Endothelial cell of hepatic sinusoid (primary cell): ENCODE measurements at regions not wholly inside any gene's neighbourhood (a gene's known extent, or its start where the extent isn't known, plus 50 kb on each side); places are given as distances from the start of the nearest gene placed in this dataset.

Experiments
- in situ Hi-C: cut with HindIII; loops from 2 replicates; pipeline ENCODE4 v1.10.0; 2017; ENCODE audit warnings: low sequenced_read_pairs

DNA sequence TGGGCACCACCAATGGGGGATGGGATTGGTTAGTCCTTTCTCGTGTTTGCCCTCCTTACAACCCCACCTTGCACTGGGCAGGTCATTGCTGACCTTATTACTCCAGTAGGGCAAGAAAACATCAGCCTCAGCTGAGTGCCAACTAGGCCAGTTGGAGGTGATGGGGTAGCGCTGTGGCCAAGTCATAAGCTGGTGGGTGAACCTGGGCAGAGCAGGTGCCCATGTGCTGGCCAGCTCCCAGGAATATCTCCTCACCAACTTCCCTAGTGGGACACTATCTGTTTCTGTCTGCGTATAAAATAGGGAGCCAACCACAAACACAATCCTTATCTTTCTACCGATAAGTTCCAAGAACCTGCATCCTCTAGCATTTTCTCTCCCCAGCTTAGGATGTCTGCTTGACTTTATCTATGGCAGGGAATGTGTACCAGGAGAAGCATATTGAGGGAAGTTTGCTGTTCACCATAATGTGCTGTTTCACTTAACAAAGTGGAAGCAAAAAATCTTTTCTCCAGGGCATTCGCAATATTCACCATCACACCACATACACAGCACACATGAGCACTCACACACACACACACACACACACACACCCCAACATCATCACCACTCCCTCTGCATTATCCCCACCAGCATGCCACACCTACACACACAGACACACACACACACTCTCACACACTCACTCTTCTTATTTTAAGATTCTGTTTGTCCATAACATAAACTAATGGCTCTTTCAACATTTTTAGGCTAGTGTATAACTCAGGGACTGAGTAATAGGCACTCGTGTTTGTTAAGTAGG is 390.0 kb downstream of the ENC1 start:
- in situ Hi-C loops = no loop called here

DNA sequence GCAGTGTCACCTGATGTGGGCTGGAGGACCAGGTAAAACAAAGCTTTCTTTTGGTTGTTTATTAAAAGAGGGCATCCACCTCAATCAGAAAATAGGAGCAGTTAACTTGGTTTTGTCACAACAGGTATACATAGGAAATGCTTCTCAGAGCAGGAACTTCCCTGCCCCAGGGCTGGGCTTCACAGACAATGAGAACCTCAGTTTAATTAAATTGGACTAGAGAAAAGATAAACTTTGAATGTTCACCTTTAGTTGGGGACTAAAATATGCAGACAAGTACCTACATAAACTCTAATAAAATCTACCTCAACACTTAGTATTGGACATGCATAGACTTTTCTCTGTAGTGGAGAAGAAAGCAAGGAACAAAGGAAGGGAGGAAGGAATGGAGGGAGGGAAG is 392.0 kb downstream of the ENC1 start:
- in situ Hi-C loops = no loop called here

DNA sequence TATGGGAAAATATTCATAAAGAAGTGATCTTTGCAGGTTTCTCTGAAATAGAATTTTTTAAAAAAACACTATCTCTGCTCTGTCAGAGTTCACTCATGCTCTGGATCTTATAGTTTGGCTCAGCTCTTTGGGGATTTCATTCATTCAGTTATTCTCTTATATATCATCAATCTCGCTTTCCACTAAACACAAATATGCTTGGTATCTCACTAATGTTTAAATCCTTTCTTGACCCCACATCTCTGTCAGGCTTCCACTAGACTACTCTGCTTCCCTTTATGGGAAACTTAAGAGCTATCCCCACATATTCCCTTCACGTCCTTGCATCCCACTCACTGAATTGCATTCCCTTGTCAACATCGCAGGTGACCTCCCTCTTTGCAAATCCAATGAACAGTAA is 396.1 kb downstream of the ENC1 start:
- in situ Hi-C loops = no loop called here

DNA sequence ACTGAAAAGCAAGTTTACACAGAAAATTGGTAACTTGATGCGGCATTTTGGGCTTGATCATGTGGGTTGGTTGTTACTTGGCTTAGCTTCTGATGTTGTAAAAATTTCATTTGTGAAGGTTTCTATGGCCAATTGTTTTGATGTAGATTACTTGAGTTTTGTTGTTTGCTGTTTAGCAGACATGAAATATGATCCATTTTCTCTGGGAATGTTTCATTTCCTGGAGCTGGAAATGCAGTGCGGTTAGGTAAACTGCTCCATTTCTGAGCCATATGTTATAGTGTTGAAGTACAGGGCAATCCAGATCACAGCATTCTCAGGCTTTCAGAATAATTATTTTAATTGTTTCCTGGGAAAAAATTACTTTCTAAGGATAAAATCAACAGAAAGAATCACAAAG is 396.9 kb downstream of the ENC1 start:
- in situ Hi-C loops = no loop called here

DNA sequence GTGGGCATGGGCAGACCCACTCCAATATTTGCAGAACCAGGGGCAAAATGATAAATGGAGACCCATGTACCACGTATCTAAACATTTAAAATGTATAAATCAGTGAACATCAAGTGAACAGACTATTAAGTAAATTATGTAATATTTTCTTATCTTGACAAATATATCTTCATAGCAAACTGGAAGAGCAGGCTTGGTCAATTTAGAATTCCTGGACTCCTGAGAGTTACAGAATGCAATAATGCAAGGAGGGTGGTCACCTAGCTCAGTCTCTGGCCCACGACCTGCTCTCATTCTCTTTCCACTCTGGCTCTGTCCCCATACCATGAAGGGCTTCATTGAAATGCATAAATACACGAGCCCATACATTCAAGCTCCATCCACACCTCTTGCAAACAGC is 398.0 kb downstream of the ENC1 start:
- in situ Hi-C loops = no loop called here

DNA sequence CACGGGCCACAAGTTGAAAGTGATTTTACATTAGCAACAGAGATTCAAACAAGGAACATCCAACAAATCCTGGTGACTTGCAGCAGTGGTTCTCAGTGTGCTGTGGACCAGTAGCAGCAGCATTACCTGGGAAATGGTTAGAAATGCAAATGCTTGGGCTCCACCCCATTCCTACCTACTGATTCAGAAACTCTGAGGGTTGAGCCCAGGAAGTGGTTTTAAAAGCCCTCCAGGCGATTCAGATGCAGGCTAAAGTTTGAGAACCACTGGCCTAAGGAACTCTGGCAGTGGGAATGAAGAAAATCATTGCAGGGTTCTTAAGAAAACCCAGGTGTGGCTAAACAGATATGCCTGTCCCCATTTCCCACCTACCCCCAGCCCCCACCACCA is 398.8 kb downstream of the ENC1 start:
- in situ Hi-C loops = no loop called here

DNA sequence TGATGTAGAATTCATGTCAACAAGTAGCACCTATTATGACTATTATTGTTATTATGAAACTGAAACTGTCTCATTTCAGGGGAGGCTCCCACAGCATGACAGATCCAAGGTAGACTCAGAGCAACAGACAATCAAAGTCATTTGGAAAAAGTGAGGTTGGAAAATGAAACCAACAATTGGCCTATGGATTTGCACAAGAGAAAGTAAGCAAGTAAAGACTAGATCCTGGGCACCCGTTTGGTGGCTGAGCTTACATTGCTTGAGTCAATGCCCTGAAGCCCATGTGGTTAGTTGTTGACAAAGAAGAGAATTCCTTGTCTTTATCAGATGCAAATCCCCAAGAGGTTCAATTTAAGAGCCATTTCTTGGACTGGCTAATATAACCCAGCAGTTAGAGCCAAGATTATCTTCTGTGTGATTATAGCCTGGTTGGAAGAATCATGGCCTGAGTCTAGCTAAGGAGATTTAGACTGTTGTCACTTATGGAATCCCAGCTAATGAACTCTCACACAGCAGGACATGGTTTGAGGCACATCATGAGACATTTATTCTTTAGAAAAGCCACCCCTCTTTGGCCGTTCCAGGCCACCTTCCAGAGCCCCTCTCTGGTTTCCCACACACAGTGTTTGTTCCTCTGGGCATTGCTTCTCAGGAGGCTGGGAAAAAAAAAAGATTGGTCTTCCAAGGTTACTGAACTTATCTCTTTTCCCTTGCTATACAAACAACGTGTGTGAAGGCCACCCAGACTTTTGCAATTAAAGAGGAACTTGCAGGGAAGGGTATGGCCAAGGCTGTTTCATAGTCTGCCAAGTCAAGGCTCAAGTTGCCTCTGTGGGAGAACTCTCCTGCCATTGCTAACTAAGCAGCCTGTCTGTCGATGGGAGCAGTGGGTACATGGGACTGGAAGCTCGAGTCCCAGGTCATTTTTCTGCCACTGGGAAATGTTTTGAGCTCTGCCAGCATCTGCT is 399.5 kb downstream of the ENC1 start:
- in situ Hi-C loops = no loop called here

DNA sequence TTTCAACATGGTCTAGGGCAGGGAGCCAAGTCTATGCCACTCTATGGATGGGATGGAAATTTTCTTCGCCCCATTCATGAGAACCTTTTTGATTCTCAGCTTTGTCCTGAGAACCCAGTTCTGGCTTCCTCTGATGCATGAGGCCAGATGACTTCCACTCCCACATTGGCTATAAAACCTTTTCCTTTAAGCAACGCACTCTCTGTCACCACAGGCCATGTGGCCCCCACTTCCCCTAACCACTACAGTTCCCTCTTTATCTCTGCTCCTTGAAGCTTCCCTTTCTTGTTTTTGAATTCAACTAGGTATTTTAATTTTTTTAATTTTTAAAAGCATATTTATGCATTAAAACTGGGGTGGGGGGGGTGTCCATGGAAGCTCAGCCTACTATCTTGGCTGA is 401.3 kb downstream of the ENC1 start:
- in situ Hi-C loops = no loop called here

DNA sequence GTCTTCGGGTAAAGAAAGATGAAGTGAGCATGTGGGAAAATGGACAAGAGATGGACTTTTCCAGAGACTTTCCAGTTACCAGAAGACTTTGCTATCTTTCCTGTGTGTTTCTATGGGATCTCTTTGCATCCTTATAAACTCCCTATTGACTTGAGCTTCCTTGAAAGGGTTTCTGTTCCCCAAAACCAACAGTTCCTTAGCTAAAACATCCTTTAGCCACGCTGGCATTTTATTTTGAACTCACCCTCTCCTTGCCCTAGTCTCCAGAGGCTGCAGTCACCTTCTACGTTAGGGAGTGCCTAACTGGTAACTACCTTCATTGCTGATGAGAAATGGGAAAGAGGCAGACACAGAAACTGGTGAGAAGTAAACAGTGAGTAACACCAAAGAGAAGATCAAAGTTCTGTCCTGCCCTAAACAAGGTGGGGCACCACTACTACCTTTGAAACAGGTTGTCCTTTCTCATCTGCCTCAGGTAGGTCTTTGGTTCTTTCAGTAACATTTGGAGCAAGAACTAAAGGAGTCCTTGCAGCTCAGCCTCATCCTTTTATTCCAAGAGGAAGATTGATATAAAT is 402.9 kb downstream of the ENC1 start:
- in situ Hi-C loops = no loop called here

DNA sequence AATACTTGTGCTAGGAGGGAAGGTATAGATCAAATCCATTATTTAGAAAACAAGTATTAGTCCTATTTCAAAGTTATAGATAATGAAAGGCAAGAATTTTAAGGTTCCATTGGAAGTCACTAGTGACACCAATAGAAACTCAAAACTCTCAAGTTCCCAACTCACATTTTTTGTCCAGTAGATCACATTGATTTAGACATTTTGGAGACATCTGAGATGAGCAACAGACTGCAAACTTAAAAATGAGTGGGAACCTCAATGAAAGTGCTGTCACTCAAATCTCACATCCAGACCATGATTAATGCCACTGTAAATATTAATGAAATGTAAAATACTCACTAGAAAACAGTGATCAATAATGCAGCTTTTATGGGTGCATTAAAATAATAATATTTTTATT is 405.0 kb downstream of the ENC1 start:
- in situ Hi-C loops = no loop called here

DNA sequence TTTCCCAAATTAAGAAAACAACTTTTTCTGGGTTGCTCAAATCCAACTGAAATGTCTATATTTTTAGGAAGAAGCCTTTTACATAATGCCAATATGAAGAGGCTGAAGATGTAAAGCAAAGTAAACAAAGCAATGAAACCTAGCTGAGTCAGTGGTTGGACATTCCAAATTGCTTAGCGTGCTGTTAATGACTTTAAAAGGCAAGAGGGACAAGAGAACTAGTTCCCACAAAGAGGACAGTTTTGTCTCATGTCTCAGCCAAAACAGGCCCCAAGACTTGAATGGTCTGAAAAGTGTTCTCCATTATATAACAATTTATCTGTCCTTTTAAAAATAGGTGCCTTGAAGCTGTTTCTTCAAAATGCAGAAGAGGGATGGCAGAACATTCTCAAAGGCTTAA is 407.0 kb downstream of the ENC1 start:
- in situ Hi-C loops = no loop called here

DNA sequence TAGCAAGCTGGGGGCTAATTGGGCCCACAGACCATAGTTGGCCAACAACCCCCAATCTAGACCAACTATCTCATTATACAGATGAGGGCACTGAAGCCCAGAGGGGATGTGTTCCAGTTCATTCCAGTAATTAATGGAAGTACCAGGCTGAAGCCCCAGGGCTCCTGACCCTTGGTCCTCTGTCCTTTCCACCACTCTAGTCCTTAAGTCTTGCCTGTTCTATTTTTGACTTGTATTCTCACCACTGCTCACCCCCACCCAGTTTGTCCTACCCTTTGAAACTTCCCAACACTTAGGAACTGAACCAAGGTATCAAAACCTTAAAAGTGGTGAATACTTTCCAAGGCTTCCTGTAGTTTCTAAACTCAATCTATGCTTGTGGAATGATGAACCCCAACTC is 407.4 kb downstream of the ENC1 start:
- in situ Hi-C loops = no loop called here

DNA sequence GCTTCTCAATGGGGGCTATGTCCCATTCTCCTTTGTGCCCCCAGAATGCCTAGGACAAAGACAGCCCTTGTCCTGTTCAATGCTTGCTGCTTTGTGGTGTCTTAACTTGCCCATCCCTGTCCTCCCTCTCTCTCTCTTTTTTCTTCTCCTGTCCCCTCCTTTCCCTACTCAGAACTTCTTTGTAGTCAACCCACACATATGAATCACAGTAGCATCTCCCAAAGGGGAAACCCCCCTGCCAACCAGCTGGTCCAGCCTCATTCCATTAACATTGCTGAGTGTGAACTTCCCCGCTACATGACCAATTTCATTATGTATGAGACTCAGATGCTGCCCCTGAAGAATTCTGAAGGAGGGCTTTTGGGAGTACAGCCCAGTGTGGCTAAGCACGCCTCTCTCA is 408.3 kb downstream of the ENC1 start:
- in situ Hi-C loops = no loop called here

DNA sequence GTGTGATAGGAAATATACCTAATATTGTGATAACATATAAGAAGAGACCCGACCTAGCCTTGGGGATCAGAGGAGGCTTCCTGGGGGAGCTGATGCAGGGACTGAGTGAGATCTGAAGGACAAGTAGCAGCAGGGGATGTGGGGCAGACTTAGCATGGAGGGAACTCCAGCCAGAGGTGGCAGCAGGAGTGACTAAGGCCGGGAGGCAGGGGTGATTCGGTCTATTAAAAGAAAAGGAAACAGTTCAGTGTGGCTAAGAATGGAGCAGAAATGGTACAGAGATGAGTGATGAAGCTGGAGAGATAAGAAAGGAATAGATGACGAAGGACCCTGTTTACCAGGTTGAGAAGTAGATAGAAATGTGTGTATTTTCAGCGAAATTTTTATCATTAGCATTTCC is 408.8 kb downstream of the ENC1 start:
- in situ Hi-C loops = no loop called here

DNA sequence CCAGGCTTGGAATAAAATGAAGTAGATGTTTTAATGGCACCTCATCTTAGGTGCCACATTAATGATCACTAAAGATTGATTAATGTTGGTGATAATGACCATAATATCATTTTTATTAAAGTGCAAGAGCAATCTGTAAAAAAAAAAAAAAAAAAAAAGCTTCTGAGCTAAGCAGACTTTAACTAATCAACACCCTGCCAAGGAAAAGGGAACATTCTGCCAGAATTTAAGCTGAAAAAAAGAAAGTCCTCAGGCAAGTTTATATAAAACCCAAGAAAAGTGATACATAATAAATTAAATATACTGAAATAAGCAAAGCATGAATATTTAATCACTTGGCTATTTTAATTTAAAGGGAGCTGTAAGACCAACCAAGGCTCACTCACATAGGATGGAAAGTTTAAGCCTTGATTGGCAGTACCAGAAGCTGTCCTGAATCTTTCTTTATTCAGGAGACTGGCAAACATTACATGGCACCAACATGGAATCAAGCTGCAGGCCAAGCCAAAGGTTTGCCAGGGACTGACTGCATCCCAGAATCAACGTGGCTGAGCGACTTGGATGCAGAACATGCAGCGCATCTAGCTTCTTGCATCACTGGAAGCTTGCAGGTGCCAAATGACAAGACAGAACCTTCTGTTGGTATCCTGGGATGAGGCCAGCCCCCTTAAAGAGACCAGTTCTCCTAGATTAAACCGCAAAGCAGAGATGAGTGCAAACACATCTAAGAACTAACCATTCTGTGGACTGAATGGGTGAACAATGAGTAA is 413.6 kb downstream of the ENC1 start:
- in situ Hi-C loops = no loop called here

DNA sequence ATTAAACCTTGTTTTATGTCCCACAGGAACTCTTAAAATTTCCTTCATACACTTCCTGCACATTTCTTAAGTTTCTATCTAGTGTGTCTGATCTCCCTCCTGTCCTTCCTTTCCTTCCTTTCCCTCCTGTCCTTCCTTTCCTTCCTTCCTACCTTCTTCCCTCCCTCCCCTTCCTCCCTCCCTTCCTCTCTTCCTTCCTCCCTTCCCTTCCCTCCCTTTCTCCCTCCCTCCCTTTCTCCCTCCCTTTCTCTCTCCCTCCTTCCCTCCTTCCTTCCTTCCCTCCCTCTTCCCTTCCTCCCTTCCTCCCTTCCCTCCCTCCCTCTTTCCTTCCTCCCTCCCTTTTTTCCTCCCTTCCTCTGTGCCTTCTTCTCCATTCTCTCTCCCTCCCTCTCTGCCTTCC is 414.9 kb downstream of the ENC1 start:
- in situ Hi-C loops = no loop called here

DNA sequence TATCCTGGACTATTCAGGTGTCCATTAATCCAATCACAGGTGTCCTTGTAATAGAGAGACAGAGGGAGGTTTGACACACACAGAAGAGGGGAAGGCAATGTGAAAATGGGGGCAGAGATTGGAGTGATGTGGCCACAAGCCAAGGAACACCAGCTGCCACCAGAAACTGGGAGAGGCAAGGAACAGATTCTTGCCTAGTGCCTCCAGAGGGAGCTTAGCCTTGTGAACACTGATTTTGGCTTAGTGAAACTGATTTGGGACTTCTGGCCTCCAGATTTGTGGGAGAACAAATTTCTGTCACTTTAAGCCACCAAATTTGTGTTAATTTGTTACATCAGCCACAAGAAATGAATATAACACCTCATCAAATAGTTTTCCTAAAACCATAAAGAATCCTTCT is 416.2 kb downstream of the ENC1 start:
- in situ Hi-C loops = no loop called here

DNA sequence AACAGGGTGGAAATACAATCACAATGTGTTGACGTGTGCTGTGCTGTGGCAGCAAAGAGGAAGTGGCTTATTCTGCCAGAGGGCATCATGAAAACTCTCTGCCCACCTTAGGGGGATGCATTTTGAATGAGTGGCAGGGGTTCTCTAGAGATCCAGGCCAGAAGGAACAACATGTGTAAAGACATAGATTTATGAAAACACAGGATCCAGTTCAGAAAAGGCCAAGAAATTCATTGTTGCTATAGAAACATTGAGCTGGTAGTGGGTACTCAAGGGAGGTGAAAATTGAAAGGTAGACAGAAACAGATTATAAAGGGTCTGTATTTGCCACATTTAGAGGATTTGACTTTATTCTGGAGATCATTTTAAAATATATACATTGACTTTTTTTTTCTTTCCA is 417.7 kb downstream of the ENC1 start:
- in situ Hi-C loops = no loop called here

DNA sequence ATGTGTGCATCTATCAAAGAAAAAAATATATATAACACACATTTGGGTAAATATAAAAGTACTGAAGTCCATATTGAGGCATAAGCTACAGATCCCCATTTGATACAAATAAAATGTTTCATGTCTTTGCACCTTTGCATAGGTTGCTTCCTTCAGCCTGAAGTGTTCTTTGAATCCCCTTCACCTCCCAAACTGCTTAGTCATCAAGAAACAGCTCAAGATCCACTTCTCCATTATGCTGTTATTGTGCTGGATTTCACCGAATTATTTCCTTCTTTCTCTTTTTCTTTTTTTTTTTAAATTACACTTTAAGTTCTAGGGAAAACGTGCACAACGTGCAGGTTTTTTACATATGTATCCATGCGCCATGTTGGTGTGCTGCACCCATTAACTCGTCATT is 419.1 kb downstream of the ENC1 start:
- in situ Hi-C loops = no loop called here

DNA sequence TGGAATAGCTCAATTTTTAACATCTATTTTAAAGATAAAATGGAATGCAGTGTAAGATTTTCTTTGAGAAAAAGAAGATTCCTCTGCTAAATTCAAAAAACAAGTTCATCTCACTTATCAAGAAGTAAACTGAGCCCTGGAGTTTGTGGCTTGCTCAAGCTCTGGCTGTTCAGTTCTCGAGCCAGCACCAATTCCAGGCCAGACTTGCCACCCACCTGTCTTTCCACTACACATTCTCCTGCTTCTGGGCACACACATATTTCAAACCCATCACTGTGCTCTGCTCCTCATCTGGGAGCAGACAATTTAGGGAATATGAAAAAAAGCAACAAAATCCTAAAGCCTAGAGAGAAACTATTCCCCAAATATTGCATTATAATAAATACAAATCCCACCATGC is 424.5 kb downstream of the ENC1 start:
- in situ Hi-C loops = no loop called here

DNA sequence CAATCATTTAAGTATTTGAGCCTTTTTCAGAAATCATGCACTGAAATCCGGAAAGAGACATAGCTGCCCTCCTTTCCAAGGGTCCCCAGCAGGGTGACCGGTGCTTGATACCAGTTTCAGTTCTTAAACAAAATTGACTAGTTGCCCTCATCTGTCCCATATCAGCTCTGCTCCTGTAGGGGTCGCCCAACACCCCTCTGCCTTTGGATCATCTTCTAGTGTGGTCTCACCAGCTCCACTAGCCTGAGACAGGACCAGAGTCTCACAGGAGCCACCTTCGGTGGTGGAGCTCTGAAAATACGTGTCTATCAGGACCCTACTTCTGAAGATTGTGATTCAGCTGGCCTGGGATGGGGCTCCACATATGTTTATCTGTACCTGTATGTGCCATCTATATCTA is 428.2 kb downstream of the ENC1 start:
- in situ Hi-C loops = no loop called here
